SHP77 (cell line): ENCODE measurements at regions not wholly inside any gene's neighbourhood (a gene's known extent, or its start where the extent isn't known, plus 50 kb on each side); places are given as distances from the start of the nearest gene placed in this dataset.
"Not testable (repeated sequence)": the region's sequence is repeated elsewhere in the genome, so short reads cannot be mapped to it uniquely, and the experiment has no call there.

Experiments used
- DNase-seq, 2 experiments: peaks; one replicate each; lab custom pipeline; 2025; lab: John Stamatoyannopoulos, UW

DNA sequence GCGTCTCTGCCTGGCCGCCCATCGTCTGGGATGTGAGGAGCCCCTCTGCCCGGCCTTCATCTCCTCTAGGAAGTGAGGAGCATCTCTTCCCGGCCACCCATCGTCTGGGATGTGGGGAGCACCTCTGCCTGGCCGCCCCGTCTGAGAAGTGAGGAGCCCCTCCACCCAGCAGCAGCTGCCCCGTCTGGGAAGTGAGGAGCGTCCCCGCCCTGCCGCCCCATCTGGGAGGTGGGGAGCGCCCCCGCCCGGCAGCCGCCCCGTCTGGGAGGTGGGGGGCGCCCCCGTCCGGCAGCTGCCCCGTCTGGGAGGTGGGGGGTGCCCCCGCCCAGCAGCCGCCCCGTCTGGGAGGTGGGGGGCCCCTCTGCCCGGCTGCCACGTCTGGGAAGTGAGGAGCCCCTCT is 153.7 kb upstream of the MYRIP start:
- DNase-seq, result not testable (repeated sequence)

DNA sequence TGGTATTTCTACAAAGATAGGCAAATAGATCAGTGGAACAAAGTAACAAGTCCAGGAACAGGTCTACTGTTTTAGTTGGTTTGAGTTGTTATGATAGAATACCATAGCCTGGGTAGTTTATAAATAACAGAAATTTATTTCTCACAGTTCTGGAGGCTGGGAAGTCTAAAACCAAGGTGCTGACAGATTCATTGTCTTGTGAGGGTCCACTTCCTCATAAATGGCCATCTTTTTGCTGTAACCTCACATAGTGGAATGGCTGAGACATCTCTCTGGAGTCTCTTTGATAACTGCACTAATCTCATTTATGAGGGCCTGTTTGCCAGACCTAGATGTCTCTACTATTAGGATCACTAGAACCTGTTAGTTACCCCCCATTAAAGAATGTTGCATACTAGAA is 152.3 kb upstream of the MYRIP start:
- no peak for DNase-seq

DNA sequence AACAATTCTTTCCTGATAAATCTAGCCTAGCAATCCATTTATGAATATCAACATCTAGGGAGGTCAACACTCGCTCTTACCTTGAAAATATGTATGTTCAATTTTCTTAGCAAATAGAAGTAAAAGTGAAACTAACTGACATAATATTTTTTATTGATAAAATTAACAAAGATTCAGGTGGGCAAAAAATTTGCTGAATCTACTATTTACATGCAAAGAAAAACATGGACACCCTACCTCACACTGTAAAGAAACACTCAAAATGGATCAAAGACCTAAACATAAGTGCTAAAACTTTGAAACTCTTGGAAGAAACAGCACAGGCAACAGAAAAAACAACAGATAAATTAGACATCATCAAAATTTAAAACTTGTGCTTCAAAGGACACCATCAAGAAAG is 151.6 kb upstream of the MYRIP start:
- DNase-seq, result no peak

DNA sequence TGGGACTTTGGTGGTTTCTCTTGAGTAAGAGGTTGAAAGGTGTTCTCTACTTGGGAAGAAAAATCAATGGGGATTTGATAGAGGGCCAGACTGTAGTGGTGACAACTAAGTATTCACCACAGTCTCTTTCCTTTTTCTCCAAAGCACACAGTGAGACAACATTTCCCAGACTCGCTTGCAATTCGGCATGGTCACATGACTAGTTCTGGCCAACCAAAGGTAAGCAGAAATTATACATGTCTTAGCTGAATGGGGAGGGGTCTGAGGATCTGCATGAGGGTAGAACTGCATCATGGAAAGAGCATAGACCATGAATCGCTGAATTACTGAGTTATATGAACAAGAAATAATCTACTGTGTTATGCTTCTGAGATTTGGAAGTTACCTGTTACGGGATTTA is 144.5 kb upstream of the MYRIP start:
- no peak for DNase-seq

DNA sequence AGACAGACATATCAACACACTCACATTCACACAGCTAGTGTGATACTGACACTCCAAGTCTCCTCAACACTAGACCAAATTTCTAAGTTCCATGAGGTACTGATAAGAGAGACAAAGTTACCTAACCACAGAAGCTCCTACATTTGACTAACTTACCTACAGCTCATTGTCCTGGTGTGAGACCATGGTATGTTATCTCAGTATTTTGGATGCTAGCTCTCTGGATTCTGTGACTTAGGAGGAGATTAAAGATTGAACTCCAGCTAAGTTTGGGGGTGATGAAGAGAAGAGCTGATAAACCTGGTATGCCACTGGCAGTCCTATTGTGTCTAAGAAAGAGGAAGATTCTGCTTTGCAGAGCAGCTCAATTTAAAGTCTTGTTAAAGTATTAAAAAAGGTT is 144.0 kb upstream of the MYRIP start:
- no peak for DNase-seq

DNA sequence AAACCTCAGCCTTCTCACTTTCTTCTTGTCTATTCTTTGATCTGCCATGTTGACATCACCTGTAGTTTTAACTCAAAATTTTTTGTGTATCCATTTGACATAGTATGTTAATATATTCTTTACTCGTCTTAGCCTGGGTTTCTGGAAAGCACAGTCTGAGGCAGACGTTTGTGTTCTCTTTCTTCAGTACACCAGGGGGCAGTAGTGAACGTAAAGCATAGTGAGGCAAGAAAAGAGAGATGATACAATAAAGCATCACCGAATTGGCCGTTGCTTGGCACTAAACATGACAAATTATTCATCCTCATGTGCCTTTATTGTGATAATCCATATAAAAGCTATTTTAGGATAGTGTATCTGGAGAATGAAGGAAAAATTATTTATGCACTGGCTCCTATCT is 141.0 kb upstream of the MYRIP start:
- peak; percentile 41 to 62 for DNase-seq

DNA sequence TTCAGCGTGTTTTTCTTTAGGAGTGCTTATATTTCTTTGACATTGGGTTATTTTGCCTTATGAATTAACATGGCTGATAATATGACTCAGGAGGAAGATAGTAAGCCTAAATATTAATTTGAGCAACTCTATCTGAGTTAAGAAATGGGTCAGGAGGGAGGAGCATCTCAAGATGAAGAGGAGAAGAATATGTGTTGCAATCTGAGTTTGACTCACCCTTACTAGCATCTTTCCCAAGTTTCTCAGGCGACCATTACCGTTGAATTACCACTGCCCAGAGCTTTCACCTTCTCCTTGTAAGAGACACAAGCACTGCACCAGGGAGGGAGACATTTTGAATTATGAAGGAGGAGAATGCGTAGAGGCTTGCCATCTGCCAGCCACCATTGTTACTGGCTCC is 138.3 kb upstream of the MYRIP start:
- no peak for DNase-seq

DNA sequence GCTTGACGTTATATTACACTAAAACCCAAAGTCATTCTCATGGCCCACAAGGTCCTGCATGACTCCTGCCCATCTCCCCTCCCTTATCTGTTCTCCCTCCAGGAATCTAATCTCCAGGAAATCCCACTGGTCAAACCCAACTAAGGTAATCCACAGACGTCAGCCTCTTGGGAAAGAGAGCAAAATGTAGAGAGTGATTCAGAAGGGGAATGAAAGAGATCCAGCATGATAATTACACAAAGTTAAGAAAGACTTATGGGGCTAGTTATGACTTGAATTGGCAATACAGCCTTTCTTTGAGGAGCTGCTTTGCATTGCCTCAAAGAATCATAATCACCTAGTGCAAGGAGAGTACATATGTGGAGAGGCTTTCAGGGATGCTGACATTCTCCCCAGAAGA is 137.8 kb upstream of the MYRIP start:
- DNase-seq, result no peak

DNA sequence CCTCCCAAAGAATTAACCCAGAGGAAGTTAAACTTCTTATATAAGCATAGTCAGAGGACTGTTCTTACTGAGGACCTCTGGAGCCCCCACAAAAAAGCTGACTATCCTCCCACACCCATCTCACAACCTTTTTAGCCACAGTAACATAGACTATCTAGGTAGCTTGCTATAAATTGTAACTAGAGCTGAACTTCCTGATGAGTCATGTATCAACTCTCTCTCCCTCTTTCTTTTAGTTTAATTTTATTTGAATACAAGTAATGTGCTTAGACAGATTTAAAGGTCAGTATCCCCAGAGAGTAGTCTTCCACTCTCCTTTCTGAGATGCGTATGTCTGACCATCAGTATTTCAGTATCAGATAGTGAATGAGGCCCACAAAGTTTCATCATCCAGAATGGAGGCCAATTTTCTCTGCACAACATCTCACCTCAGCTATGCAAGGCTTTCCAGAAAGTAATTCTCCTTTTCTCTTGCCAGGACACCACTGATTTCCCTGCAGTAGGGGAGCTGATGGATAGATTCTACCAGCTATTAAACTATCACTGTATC is 104.0 kb upstream of the MYRIP start:
- DNase-seq, result no peak

DNA sequence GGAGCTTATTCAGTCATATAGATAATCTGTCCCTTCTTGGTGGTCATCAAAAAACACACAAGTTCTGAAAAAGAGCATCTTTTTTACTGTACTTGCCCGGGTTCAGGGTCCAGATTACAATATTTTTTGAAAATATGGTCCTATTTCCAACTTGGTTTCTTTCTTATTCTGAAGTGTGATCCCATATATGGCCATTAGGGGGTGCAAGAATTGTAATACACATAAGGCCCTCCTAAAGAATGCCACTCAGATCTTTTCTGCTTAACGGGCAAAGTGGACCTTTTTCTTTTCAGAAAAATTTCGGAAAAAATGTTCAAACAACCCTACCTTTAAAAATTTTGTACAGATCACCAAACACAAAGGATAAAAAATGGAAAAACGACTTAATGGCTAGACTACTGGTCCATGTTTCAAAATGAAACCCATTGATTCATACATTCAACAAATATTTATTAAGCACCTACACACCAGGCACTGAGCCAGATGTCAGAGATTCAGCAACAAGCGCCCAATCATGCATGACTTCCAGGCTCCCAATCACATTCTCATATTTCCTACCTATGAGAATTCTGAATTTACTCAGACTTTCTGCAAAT is 102.0 kb upstream of the MYRIP start:
- peak in 1 of 2 experiments; percentile 21 for DNase-seq

DNA sequence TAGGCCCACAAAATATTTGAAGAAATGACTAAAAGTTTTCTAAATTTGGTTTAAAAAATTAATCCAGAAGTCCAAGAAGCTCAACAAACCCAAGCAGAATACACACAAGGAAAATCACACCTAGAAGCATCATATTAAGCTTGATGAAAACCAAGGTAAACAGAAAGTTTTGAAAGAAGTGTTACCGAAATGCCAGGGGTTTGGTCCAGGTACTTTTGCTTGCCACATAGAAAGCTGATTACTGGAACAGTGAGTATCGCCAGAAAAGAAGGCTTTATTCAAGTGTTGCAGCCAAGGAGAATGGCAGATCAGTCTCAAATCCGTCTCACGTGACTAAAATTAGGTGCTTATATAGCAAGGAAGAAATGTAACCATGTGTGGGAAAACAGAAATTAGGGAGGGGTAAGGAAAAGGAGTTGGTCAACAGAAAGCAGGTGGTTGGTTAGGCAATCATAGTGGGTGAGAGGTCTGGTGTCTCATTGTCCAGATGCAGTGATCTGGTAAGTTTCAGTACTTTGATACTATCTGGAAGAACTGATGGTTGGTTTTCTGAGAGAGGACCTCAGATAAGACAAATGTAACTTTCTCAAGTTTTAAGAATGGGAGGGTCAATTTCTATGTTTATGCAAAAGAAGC is 96.9 kb upstream of the MYRIP start:
- no peak for DNase-seq

DNA sequence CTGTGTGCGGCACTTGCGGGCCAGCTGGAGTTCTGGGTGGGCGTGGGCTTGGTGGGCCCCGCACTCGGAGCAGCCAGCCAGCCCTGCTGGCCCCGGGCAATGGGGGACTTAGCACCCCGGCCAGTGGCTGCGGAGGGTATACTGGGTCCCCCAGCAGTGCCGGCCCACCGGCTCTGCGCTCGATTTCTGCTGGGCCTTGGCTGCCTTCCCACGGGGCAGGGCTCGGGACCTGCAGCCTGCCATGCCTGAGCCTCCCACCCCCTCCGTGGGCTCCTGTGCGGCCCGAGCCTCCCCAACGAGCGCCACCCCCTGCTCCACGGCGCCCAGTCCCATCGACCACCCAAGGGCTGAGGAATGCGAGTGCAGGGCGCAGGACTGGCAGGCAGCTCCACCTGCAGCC is 96.1 kb upstream of the MYRIP start:
- DNase-seq, result not testable (repeated sequence)

DNA sequence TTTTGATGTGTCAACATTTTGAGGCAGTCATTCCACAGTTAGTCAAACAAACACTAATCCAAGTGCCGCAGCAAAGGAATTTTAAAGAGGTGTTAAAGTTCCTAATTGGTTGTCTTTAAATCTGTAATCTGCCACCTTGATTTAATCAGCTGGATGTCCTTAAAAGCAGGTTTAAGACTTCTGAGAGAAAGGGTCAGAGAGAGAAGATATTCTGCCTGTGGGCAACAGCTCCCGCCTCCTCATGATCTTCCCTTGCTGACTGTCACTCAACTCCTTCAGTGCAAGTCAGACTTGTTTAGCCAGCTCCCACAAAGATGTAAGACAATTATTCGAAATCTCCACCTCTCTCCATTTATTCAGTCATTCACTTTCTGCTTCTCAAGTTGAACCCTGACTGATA is 92.6 kb upstream of the MYRIP start:
- DNase-seq, result no peak

DNA sequence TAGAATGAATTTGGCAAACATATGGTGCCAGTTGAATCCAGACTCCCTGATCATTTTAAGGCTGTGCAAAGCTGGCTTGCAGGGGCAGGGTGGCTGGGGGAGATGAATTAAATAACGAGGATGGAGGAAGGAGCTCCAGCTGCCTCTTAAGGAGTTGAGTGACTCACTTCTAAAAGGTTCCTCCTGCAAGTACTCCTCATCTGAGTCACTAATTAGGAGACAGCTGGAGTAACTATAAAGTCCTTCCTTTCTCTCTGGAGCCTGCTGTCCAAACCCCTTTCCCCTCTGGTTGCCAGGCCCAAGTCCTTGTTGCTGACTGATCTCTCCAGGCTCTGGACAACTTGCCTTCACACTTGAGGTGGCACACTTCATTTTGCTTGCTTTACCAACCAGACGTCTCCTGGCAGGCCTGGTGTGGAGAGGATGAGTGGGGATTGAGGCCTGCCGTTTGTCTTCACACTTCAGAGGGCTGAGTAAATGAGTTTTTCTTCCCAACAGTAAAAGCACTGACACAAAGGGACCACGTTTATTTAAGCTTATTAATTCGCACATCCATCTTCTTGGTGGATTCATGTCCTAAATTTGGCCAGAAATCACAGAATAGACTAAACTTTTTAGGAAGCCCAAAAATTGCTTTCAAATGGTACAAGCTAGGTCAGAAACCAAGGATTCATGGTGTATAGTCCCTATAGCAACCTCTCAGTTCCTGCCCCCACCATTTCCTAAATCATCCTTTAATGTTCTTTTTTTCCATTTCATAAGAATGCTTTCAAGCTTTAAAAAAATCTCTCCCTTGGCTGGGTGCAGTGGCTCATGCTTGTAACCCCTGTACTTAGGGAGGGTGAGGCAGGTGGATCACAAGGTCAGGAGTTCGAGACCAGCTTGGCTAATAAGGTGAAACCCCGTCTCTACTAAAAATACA is 90.5 kb upstream of the MYRIP start:
- DNase-seq, result no peak

DNA sequence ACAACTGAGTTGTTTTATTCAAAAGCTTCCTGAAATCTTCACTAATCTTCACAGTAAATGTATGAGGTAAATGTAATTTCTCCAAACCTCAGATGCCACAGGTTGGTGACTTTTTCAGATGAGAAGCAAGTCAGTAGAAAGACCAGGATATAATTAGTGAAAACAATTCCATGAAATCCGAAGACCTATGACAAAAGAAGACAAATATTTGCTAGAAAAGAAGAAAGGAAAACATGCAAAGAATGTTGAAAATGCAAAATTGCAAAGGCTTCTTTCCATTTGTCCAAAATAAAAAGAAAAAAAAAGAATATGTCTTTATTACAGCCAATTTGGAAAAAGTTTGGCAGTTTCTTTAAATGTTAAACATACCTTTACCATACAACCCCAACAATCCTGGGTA is 88.3 kb upstream of the MYRIP start:
- DNase-seq, result no peak

DNA sequence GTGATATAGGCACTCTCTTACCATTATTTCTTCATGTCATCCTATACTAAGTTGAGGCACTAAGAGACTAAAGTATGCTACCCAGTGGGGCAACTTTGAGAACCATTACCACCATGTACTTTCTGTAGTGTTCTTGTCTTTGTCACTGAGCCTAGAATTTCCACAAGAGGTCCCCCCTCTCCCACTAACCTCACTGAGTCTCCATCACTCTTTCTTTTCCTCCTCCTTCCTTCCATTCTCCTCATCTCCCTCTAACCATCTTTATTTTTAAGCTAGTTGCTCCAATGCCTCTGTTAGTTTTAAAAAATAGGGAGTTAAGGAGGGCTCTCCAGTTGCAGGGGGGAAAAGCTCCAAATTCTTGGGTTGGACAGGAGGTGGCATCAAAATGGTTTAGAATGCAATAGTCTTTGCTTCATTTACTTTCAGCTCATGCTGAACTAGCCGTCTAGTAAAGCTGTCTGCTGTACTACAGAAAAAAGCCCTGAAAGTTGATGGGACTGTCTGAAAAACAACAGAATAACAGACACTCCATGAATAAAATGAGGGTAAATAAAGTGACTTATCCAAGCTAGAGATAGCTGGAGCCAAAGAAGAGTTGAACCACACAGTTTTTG is 85.1 kb upstream of the MYRIP start:
- no peak for DNase-seq

DNA sequence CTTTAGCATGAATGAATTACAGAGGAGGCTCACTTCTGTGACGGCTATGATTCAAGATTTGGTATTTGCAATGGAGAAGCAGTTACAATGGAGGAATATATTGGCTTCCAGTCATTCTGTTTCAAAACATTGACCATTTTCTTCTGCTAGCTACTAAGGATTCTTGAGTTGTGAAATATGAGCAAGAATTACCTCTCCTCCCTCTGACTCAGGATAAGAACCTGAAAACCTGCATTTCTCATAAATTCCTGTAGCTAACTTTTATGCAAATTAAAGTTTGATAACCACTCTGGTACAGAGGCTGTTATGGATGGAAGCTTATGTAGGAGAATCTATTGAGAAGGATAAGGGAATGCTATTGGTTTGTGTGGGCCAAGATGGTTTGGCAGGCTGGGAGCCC is 84.1 kb upstream of the MYRIP start:
- DNase-seq, result no peak

DNA sequence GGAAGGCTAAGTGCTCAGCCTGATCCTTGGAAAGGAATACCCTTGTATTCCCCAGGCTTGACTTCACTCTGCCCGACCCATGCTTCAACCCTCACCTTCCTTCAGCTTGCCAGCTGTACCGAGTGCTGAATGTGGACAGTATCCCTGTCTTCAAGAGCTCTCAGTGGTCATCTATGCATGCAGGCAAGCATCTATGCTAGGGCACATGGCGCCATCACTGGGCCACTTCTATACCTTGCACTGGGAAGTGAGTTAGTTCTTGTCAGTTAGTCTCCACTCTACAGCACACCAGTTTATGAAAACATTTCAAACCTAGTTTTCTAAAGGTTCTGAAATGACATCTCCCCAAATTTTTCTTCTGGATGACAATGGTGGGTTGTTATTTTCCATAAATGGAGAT is 82.0 kb upstream of the MYRIP start:
- DNase-seq, result no peak

DNA sequence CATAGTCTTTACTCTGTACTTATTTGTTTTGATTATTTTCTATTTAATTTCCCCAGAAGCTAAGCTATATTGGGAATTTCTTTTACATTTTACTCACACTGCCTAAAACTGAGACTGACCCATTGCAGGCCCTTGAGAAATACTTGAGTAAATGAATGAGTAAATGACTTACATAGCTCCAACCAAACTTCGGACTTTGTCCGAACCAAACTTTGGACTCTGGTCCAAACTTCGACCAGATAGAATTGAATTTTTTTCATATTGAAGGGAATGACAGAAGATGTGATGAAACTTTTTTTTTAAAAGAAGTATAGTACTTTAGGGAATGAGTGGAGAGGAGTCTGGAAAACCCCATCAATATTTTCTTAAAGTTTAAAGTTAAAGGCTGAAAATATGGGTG is 75.6 kb upstream of the MYRIP start:
- DNase-seq, result no peak

DNA sequence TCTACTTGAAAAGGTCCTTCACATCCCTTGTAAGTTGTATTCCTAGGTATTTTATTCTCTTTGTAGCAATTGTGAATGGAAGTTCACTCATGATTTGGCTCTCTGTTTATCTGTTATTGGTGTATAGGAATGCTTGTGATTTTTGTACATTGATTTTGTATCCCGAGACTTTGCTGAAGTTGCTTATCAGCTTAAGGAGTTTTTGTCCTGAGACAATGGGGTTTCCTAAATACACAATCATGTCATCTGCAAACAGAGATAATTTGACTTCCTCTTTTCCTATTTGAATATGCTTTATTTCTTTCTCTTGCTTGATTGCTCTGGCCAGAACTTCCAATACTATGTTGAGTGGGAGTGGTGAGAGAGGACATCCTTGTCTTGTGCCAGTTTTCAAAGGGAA is 69.8 kb upstream of the MYRIP start:
- not testable (repeated sequence) for DNase-seq

DNA sequence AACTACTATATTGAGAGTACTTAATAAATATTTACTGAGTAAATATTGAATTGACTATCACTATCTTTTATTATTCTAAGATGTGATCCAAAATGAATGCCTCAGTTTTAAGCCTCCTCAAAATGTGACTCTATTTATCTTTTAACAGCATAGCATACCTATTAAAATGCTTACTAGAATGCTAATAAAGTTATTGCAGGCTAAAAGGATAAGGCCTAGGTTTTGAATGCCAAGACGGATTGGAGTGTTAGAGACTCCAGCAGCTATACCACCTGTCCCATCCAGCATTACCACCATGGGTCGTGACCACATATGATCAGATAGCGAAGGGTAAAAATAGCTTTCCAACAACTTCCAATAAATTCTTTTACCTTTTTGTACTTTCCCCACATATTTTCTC is 64.7 kb upstream of the MYRIP start:
- no peak for DNase-seq

DNA sequence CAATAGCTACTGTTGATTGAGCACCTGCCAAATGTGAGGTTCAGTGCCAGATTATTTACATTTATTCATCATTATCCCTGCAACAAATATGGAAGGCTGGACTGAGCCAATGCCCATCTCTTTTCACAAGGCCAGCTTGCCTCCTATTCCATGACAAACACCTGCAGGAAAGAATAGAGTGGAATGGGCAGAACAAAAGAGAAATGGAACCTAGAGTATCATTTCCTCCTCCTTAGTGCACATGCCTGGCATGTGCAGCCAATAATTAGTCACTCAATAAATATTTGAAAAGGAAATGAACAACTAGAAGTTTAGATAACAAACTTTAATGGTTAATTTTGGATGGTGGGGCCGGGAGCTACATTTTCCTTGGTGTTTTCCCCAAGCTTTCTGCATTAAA is 61.4 kb upstream of the MYRIP start:
- DNase-seq, result no peak

DNA sequence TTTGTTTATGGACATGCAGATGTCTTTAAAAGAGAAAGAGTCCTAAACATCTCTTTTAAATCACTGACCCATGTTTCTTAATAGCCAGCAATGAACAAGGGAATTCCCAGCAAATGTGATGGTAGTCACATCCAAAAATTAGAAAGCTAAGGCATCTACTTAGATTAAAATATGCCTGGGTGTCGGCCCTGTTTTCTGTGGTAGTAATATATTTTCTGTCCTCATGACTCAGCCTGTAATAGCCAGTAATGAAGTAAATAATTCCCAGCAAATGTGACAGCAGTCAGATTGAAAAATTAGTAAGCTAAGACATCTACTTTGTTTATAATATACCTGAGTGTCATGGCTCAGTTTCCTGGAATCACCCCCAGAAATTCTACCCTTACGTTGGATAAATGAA is 60.6 kb upstream of the MYRIP start:
- no peak for DNase-seq
